Cardiac fibroblast (primary cell): ENCODE measurements at regions not wholly inside any gene's neighbourhood (a gene's known extent, or its start where the extent isn't known, plus 50 kb on each side); places are given as distances from the start of the nearest gene placed in this dataset.

Source experiments
- DNase-seq, 2 donors: peaks; one replicate each; pipeline versions ENCODE4 v3.0.0 to v3.0.0-alpha.2; 2010; ENCODE audit warnings: low read depth in 2 of 2
- H3K4me3 ChIP-seq, 2 donors: replicated peaks in 1 of 2; 1 replicate in 1 of 2; 2 replicates in 1 of 2; pipeline ENCODE4 v1.5.1; 2011; ENCODE audit warnings: low read depth in 2 of 2, low read length in 2 of 2, mild to moderate bottlenecking in 2 of 2, moderate library complexity in 1 of 2
- CTCF ChIP-seq: IDR thresholded peaks from one replicate; pipeline ENCODE4 v1.5.1; 2011; ENCODE audit warnings: low read depth, mild to moderate bottlenecking, low read length, inconsistent platforms

GRCh38 chr22:48210812-48211211, 1448.4 kb downstream of the TBC1D22A start:
- no peak for TF ChIP-seq CTCF
- H3K4me3 ChIP-seq = no peak overlapping the region
- DNase-seq = no peak

GRCh38 chr22:48210198-48210580, 1447.7 kb downstream of the TBC1D22A start:
- no peak overlapping the region for H3K4me3 ChIP-seq
- no peak for DNase-seq
- TF ChIP-seq CTCF = no peak

DNA sequence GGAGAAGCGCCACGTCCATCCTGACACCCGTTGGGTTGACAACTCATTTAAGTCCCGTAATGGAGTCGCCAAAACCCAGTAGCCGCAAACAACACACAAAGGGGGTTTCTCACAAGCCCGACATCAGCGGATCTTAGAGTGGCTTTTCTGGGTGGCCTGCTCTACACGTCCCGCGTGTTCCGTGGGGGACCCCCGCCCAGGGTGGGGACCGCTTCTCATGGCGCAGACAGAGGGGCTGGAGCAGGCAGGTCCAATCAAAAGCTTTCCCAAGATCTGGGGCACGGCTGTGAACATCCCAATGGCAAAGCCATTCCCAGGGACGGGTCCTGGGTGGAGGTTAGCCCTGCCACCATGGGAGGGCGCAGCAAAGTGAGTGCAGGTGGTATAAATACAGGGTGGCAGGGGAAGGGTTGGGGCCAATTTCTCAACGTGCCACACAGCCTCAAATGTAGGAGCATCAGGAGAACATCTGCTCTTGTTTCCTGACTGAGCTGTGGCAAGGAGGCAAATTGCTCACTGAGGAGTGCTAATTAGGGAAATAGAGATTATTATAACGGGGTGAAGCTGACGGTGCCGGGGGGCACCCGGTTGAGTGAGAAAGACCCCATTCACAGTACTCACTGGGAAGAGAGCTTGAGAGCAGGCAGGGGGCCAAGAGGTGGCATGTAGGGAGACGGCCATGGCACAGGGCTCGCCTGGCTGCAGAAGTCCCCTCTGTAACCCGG, 1447.2 kb downstream of the TBC1D22A start:
- DNase-seq = no peak
- no peak for TF ChIP-seq CTCF
- no peak overlapping the region for H3K4me3 ChIP-seq

DNA sequence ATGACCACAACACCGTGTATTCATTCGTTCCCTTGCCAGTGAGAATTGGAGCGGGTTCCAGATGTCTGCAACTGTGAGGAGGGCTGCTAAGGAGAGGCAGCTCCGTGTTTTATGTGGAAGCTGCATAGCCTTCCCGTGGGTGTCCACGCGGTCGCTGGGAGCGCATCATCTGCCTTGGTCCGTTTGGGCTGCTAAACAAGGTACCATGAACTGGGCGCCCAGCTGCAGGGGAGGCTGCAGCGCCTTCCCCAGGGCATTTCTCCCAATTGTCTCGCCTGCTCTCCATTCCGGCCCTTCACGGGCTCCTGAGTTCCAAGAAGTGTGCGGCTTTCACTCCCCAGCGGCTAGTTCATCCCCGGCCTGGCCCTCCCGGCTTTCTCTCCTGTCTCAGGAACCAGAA, 1446.4 kb downstream of the TBC1D22A start:
- no peak overlapping the region for H3K4me3 ChIP-seq
- no peak for TF ChIP-seq CTCF
- DNase-seq = no peak

- no peak for DNase-seq
- no peak for TF ChIP-seq CTCF
- no peak overlapping the region for H3K4me3 ChIP-seq
Observed at GRCh38 chr22:48207919-48208535, 1445.6 kb downstream of the TBC1D22A start.

GRCh38 chr22:48205790-48206189, 1443.3 kb downstream of the TBC1D22A start:
- no peak overlapping the region for H3K4me3 ChIP-seq
- TF ChIP-seq CTCF = no peak
- no peak for DNase-seq
